Fibroblast of skin of scalp (primary cell): ENCODE measurements at regions not wholly inside any gene's neighbourhood (a gene's known extent, or its start where the extent isn't known, plus 50 kb on each side); places are given as distances from the start of the nearest gene placed in this dataset.
A peak's percentile ranks its signal among the peaks of the same experiment; 100 is the strongest.
"Not testable (repeated sequence)": the region's sequence is repeated elsewhere in the genome, so short reads cannot be mapped to it uniquely, and the experiment has no call there.

Experiments
- DNase-seq: peaks from one replicate; pipeline ENCODE4 v3.0.0-alpha.2; 2013

DNA sequence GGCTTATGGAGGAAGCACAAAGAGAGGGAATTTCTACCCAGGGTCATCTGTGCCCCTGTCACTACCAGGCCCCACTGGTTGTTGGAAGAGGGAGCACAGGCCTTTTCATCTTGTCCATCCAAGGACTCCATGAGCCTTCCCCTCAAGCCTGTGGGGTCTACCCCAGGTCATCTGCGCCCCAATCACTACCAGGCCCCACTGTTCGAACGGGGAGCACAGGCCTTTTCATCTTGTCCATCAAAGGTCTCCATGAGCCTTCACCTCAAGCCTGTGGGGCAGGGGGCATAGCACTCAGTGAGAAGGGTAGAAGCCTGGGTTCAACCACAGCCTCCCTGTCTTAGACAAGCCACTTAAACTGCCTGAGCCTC is 101.5 kb upstream of the CDH5 start:
- DNase-seq, result no peak

DNA sequence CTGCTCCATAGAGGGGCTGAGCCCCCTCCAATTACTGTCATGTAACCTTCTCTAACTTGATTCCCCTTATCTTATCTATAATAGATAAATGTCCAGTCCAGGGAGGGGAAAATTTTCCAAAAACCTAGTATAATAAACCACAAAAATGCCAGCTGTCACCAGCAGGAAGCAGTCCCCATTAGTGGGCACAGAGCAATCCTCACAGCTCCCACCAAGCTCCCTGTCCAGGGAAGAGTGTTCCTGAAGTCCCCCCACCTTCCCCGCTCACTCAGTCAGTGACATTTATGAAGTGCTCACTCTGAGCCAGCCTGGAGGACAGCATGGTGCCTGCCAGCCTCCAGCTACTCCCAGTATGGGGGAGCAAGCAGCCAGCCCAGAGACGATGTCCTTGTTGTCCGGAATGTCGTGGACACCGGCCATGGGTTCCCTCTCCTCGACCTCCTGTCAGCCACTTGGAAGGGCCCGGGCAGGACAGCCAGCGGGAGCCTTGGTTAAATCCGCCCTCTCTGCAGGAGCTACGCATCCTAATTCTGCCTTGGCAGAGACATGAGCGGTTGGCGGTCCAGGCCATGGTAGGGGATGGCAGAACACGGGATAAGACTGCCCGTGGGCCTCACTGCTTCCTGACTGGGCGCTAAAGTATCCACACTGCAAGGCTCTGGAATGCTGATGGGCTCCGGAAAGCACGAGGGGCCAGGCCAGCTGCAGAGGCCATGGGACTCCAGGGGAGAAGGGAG is 102.0 kb upstream of the CDH5 start:
- no peak for DNase-seq

DNA sequence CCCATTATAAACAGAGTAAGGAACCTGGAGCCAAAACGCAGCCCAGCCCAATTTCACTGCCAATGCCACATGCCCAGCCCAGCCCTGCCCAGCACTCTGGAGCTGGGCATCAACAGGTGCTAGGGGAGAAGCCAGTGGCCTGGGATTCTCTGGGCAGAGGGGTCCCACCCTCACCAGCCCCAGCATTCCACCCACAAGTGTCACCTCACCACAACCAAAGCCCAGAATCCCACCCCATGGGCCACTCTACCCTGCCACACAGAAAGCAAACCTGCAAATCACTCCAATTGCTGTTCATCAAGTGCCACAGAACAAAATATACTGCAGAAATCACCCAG is 102.5 kb upstream of the CDH5 start:
- no peak for DNase-seq

DNA sequence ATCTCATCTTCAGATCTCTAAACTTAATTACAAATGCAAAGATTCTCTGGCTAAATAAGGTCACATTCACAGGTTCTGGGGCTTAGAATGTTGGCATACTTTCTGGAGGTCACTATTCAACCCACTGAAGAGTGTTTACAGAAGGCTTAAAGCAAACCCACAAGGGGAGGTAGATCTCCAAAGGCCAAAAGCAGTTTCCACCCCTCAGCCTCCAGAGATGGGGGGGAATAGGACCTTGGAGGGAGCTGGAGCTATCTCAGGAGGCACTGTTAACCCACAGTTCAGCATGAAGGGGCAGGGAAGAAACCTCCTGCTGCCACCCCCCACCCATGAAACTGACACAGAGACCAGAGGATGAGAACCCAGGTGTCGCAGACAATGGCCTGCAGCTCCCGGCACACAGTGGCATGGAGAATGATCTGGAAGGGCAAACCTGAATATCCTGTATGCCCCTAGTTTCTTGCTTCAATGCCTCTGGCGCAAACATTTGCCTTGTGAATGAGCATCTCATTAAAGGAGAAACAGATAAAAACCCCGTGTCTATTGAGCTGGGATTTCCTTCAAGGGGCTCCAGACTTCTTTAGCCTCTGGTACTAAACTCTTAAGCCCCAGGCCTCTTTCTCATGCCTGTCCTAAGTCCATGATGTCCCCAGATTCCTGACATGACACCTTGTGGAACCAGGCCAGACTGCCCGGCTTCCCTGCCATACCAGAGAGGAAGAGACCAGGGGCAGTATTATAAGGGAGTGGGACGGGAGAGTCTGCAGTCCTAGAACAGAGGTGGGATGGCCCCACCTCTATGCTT is 103.1 kb upstream of the CDH5 start:
- no peak for DNase-seq

DNA sequence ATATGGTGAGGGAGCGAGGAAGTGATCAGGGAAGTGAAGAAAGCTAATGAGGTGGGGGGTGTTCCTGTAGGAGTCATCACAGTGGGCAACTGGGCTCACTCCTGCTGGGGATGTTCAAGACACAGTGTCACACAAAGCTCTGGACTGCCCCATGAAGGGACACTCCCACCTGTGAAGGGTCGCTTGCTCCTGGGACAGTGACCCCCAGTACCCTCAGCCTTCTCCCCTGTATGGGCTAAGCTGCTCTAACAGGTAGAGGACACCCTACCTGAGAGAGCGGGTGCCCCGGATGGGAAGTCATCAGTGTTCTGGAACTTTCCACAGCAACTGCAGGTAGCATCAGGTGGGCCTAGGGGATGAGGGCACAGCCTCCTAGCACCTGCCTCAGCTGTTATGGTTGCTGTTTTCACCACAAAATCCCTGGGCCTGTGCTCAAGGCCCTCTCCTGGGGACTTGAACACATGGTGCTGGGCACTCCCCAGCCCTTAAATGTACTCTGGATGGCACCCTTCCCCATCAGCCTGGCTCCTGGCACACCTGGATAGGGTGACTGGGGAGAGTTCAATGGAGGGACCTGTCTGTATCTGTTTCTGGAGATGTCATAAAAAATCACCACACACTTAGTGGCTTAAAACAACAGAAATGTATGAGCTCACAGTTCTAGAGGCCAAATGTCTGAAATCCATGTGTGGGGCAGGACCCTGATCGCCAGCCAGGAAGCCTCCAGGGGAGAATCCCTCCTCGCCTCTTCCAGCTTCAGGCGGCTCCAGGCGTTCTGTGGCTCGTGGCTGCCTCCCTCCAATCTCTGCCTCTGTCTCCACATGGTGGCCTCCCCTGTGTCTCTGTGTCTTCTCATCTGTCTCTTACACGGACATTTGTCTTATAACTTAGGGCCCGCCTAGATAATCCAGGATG is 104.0 kb upstream of the CDH5 start:
- DNase-seq, result peak; percentile 76

DNA sequence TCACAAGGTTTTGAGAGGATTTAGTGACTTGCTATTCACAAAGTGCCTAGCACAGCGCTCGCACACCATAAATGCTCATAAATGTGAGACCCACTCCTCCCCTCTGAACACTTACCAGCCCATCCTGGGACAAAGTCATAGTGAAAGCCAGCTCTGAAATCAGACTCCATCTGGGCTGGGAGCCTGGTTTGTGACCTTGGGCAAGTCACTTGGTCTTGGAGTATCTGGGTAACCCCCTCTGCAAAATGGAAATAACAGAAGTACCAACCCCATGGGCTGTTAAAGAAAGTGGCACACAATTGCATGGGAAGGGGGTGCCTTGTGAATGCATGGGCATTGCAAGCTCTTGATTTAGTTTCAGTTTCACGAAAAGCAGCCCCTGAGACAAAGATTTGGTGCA is 104.7 kb upstream of the CDH5 start:
- no peak for DNase-seq

DNA sequence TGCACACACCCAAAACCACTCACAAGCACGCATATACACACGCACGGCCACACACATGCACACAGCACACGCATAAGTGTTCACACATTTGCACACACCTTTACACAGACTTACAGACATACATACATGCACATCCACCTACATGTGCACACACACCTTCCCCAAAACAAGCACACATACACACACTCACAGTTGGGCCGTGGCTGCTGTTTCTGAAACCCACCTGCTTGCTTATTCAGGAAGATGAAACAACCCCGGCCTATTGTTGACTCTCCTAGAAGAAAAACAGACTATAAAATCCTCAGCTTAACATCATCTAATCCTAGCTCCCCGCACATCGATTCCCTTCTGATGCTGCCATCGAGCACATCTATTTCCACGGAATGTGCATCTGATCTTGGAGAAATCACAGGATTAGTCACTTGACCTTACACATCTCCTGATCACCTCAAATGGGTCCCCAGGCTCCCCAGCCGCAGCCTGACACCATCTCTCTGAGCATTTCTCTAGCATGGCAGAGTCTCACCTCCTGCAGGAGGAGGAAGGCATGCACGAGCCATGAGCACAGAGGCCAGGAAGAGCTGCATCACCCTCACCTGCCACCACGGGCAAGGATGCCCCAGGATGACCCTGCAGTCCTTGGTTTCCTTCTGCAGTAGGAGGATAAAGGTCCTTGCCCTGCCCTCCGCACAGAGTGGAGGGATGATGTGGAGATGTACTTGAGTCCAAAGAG is 105.8 kb upstream of the CDH5 start:
- no peak for DNase-seq

DNA sequence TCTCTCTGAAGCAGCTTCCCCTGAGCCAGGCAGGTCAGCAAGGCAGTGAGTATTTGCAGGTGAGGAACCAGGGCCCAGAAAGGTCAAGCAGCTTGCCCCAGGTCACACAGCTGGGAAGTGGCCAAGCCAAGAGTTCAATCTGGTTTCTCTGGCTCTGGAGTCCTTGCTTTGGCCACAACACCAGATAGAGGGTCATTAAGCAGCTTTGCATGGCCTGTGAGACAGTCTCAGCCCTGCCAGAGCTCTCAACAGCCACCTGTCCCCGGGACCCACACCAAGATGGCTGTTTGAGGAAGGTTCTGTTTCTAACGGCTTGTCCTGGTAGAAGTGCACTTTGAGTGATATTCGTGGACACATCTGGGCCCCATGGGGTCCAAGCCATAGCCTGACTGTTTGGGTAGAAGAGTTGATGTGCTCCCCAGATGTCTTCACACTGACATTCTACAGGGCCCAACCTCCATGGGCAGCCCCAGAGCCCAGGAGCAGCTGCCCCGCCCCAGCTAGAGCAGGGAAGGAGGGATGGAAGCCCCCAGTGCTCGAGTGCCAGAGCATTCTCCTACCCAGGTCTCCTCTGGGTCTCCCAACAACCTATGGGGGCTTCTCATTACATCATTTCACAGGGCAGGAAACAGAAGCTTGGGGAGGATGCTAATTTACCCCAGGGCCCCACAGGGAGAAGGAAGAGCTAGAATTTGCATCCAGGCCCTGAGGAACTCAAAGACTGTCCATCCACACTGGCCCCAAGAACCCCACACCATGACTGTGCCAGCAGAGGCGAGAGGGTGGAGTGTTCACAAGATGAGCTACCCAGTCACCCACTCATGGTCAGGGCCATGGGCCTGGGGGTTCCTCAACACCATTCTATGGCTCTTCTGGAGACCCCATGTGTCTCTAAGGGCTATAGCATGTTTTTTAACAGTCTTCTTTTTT is 107.3 kb upstream of the CDH5 start:
- no peak for DNase-seq

DNA sequence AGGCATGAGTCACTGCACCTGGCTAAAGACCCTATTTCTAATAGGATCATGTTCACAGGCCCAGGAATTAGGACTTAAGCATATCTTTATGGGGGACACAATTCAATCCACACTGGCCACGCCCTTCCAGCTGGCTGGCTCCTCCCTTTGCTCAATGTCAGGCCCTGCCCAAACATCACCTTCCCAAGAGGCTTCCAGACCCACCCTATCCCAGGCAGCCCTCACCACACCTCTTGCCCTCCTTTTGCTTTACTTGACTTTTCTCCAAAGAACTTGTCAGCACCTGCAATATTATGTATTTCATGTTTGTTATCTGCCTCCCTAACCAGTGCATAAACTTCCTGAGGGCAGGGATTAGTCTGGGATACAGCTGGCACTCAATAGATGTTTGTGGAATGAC is 109.6 kb upstream of the CDH5 start:
- no peak for DNase-seq

DNA sequence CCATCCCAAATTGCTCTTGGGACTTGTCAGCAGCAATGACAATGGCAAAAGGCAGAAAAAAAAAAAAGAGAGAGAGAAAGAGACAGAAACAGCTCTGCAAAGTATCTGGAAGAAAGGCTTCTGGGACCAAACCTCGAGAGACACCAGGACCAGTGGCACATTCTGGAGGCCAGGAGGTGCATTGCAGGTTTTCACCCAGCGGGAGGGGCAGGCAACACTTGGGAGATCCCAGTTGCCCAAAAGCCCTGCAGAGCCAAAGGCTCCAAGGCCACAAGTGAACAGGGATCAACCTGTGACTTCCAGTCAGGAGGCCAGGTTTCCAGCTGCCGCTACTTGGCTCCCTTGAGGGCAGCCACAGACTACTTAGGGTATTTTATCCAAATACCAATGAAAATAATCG is 110.8 kb upstream of the CDH5 start:
- no peak for DNase-seq

DNA sequence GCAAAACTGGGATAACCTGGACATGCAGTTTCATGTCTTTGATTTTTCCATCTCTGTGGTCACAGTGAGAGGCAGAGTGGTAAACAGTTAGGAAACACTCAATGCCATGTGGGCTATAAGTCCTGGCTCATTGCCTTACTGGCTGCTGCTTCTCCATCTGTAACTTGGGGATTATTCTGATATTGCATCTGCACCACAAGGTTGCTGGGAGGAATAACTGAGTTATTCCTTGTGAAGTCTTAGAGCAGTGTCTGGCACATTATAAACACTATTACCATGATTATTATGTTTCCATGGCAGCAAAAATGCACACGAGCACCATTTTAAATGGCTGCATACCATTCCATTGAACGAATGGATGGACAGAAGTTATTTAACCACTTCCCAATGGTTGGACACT is 111.7 kb upstream of the CDH5 start:
- no peak for DNase-seq

DNA sequence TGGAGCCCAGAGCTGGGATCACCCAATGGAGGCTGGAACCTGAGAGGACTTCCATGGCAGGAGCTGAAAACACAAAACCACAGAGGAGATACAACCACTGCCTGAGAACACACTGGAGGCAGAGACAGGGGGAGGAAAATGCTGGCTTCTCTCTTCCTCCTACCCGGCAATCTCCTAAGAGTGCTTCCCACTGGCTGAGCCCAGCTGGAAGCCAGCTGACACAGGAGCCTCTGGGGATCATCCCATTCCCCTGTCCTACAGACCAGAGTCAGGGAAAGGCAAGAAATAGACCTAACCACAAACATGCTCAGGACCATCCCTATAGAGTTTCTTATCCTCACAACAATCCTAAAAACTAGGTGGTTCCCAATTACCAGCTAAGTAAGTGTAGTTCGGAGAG is 112.4 kb upstream of the CDH5 start:
- no peak for DNase-seq

DNA sequence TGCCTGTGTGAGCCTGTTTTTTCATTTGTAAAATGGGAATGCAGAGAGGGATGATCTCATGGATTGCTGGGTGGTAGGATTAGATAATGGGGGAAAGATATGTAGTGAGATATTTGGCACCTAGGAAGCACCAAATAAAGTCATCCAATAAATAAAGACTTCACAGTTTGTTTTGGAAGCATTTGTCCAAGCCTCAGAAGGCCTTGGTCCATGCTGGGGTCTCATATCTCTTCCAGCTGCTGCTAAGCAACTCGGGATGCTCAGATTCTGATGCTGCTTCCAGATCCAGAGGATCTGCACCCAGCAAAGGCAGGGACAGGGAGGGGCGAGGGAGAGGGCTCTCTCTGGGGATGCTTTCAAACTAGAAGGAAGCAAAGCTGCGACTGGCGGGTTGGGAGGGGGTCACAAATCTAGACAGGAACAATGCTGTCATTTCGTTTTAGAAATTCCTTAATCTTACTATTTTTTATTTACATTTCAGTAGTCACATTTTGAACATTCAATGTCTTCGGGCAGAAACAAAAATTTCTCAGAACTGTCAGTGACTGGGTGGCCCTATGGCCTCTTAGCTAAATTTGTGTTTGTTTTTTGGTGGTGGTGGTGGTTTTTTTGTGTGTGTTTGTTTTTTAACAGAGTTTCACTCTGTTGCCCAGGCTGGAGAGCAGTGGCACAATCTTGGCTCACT is 114.9 kb upstream of the CDH5 start:
- no peak for DNase-seq

DNA sequence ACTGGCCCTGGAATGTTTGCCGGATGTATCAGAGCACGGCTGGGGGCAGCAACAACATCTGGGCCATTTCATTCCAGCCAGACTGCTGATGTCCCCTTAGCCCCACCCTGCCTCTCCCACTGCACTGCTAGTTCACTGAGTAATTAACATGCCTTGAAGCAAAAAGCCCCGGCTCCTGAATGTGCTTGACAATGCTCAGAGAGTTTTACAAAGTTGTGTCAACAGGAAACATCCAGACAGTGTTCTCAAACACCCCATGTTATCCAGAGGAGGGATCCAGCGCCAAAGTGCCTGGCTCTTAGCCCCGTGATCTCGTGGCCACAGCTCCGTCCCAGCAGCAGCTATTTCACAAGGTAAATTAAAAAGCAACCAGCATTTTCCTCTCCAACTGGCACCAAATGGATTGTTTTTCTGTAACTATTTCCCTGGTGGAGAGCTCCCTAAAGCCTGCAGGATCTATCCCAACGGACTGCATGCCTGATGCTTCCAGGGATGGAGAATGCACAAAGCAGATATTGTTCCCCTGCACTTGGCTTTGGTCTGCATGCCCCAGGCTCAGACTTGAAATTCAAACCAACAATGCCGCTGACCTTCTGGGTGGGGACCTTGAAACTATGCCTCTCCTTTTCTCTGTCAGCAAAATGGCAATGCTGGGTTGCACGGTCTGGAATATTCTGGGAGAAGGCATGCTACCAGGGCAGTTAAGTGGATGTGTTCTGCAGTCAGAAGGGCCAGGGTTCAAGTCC is 115.6 kb upstream of the CDH5 start:
- peak; percentile 92 for DNase-seq

DNA sequence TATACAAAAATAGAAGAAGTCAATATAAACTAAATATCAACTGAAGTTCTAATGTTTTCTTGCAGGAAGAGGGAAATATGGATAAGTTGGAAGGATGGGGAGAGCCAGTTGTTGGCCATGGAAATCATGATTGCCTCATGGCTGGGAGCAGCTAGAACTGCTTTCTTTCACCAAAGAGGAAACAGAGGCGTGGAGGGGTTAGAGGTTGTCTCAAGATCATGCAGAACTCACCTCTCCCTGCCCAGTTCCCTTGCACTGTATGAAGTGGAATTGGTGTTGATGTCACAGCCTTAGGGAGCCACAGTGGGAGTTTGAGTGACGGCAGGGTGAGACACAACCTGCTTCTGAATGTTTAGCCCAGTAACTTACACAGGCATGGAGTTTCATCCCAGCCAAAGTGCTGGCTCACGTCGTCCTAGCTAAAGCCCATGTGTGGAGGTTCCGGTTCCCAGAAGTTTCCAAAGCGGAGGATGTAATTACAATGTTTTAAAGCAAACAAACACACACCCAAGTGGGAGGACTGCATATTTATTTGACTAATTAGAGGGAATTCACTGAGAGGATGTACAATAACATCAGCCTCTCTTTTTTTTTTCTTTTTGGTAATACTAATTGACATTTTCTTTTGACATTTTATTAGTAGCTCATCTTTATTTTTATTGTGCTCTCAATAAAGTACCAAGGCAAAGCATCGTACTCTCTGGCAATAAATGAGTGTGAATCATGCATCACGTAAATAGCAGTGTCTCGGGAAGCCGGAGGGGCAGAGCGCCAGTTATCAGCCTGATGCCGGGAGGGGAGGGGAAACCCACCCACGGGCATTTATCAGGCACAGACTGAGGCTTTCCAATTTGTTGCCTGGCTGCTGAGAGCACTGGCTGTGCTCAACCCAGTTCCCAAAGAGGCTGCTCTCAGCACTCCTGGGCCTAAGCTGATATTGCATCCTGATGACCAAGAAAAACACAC is 118.7 kb upstream of the CDH5 start:
- peak; percentile 50 for DNase-seq

DNA sequence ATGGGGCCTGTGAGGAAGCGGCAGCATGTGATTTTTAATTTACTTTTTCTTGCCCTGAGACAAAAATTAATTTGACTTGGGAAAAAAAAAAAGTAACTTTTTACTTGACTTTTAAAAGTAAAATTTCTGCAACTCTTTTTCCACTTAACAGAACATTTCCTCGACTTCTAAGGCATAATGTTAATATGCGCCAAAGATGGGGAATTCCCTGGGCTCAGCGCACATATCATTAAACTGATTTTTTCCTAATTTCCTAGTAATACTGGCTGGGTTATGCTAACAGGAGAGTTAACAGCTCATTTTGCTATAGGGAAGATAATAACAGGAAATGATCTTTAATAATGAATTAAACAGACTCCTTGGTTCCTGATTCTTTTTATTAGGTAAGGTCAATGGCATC is 120.6 kb upstream of the CDH5 start:
- DNase-seq, result no peak

DNA sequence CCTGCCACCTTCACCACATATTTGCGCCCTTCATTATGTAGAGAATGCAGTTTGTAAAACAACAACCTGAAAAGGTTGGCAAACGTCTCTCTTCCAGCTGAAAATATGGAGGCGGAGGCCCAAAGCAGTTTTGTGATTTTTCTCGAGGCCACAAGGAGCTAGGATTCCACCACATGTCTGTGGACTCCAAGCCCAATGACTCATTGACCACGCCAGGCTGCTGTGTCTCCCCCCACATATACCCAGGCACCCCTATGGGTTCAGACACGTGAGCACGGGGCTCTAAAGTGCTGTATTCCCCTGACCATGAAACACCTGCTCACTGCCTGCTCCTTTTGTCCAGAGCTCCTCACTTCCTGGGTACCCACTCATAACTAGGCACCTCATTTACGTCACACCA is 121.4 kb upstream of the CDH5 start:
- no peak for DNase-seq

DNA sequence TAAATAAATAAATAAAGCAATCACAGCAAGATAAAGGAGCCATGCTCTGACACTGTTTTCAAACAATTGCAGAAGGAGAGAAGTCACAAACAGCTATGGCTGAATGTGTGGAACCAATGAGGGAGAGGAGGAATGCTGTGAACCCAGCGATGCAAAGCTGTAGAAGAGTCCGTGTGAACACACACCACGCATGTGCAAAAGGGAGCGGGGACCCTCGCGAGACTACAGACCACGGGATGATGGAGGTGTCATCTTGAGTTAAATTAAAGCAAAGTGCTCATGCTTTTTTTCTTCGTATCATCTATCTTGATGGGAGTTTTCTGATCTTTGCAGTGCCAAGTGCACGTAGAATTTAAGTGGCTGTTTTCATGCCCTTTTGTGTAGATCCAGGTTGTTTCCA is 123.8 kb upstream of the CDH5 start:
- DNase-seq, result no peak

DNA sequence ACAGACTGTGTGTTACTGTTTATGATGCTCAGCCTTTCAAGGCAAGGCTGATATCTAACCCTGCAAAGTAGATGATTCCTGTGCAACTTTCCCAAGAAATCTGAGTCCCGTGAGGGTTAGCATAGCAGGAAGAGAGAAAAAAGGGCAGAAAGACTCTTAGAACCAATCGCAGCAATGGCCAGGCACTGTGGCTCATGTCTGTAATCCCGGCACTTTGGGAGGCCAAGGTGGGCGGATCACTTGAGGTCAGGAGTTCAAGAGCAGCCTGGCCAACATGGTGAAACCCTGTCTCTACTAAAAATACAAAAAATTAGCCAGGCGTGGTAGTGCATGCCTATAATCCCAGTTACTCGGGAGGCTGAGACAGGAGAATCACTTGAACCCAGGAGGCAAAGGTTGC is 124.3 kb upstream of the CDH5 start:
- DNase-seq, result not testable (repeated sequence)
